ENCODE measurements at regions not wholly inside any gene's neighbourhood (a gene's known extent, or its start where the extent isn't known, plus 50 kb on each side); places are given as distances from the start of the nearest gene placed in this dataset.

DNA sequence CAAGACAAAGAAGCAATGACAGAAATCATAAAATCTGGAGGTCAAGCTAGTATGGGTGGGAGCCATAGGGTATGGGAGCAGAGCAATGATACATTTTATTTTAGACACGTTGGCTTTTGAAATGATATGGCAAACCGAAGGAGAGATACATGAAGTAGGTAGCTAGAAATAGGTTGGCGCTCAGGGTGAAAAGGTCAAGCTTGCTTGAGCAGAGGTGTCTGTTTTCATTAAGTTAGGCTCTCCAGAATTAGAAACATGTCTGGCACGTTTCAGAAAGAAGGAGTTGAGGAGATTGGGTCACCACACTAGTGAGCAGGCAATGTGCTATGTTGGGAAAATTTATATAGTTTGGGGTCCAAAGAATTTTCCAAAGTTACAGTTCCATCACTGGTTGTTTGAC is 151.4 kb downstream of the AMY1C start:
- TF ChIP-seq CTCF (IDR thresholded peaks at IDR 0.05; ENCODE audit: low read length) (no peak), EZH2phosphoT487 (IDR thresholded peaks at IDR 0.05; ENCODE audit: low read length) (no peak)

Measured in MM.1S (cell line).